Stimulated activated CD4-positive, alpha-beta T cell treated with anti-CD3 and anti-CD28 coated beads, Interleukin-12 subunit alpha, Interleukin-12 subunit beta, amount 100 ng/mL, for 4 hours (primary cell): ENCODE measurements at regions not wholly inside any gene's neighbourhood (a gene's known extent, or its start where the extent isn't known, plus 50 kb on each side); places are given as distances from the start of the nearest gene placed in this dataset.

Experiments
- DNase-seq: peaks from one replicate; pipeline ENCODE4 v3.0.0-alpha.2; 2020

DNA sequence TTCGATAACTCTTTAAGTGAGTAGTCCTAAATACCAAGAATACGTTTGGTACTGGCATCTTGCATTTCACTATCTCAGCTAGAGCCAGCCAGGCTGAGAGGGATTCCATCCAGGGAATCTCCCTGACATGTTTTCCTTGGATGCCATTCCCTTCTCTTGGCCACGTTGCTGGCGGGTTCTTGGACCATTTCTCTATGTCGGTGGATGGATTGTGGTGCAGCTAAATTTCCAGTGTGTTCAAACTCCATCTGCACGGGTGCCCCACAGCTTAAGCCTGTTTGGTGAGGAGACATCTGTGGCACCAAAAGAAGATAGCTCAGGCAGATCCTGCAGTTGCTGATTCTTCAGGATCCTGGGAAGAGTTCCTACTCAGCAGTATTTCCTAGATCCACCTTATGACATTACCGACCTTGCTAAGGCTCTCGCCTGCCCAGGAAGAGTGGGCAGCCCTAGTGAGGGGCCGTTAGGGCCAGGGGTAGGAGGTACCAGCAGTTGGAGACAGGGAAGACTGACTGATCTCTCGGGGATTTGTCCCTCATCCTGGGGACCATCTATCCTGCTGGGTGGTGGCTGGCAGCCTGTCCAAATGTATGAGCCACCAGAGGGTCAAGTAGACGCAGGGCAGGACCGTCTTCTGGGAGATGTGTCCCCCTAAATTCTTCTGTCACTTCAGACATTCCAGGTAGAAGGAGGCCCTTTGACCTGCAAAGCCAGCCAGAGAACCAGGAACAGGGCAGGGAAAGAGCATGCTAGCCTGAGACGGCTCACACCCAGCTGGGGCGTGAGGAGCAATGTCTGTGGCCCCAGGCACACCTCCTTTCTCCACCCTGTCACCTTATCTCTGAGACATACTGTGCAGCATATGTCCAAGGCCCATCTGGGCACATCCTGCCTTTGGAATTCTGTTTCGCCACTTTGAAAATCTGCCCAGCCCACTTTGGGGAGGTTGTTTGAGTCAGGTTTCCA lies 72.6 kb upstream of the CAPRIN2 start:
- no peak for DNase-seq

DNA sequence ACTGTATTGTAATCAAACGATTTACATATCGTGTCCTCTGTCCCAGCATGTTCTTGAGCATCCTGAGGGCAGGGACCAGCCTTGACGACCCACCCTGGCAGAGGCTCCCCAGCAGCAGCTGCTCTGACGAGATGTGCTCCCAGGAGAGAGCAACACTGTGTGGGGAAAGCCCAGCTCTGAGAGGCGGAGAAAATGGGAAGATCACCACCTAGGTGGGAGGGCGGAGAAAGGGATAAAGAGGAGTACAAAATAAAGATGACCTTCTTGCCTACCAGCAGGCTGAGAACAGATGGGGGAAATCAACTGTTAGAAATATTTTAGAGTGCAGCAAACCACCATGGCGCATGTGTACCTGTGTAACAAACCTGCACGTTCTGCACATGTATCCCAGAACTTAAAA lies 71.5 kb upstream of the CAPRIN2 start:
- no peak for DNase-seq

DNA sequence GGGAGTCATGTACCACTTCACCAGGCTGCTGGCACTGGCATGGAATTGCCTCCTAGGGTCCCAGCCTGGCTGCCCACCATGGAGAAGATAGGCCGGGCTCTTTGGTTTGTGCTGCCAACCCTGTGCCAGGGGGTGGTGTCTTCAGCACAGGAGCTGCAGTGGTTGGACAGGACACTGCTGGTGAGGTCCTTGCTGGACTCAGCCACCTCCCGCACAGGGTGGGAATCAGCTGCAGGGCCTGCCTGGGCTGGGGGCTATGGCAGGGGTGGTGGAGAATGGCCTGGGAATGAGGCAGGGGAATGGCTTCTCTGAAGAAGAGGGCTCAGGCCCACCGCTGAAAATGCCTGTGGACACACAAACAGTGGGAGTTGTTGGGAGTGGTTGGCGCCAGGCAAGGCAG lies 70.6 kb upstream of the CAPRIN2 start:
- DNase-seq, result no peak

DNA sequence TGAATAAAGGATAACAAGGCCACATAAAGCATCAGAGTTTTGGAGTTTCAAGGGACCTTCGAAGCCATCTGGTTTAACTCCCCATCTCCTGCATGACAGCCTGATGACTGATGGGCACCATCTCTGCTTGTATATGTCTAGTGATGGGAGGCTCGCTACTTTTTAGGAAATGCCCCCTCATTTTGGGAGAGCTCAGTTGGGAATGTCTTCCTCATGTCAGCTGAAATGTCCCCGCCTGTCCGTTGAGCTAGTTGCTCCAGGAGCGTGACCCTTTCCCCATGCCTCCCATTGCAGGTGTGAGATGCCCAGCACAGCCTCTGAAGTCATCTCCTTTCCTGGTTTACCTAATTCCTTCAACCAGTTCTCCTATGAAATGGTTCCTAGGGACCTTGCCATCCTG lies 69.6 kb upstream of the CAPRIN2 start:
- DNase-seq, result no peak

DNA sequence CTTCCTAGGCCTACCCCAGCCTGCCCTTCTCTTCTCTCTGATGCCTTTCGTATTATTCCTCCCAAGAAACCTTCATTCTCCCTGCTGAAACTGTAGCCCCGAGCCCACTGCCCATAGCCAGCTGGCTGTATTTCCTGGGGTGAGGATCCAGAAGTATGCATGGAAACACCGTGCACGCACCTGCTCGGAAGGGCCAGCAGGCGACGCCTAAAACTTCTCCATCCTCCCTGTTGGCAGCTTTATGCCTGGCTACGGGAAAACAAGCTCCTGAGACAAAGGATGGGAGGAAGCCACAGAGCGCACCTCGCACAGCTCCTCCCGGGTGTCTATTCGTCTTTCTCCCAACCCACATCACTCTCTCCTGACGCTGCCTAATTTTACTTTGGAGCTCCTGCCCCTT lies 69.0 kb upstream of the CAPRIN2 start:
- DNase-seq, result no peak

DNA sequence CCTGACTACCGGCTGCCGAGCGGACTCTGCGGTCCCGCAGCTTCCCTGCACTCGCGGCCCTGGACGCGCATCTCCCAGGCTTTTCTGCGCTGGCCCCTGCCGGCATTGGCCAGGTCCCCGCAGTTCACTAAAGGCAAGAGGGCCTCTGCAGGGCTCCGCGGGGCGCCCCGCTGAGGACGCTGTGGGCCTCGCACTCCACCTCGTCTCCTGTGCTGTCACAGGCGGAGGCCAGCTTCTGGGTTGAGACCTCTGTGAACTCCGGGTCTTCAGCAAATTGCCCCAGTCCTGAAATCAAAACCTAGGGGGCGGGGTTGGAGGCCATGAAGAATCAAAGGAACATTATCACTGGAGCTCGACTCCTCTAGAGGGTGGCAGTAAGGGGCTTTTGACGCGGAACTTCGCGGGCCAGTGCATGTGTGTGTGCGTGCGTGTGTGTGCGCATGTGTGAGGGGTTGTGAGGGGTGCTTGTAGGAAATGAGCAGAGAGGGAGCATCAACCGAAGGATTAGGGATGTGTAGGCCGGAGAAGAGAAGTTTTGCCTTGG lies 68.5 kb upstream of the CAPRIN2 start:
- DNase-seq, result peak; percentile 28

DNA sequence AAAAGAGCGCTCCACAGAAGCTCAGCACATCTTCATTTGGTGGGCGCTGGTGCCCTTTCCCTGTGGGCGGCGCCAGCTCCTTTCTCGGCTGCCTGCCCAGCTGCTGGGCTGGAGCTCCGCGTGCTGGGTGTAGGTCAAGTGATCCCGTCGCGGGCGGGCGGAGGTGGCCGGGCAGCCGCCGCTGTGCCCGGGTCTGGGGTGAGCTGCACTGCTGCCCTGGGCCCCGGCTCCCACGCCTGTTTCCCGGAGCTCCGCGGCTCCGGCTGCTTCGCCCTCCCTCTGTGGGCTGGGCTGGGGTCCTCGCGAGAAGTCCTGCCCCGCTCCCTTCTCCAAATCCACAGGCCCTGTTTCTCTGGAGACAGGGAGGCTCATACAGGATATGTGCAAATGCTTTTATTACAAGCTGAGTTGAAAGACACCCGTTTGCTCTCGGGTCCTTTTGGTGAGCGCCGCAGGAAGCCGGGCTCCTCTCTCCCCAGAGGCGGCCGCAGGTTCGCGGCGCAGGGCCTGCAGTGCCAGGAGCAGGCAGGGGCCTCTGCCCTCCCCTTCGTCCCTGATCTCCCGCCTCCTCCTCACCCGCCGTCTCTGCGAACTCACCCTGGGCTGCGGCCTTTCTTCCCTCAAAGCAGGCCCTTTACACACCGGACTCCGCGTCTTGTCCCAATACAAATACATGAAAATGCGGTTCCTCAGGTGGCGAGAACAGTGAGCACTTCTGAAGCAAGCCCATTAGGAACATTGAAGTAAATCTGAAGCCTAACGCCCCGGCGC lies 67.8 kb upstream of the CAPRIN2 start:
- DNase-seq, result peak; percentile 10

DNA sequence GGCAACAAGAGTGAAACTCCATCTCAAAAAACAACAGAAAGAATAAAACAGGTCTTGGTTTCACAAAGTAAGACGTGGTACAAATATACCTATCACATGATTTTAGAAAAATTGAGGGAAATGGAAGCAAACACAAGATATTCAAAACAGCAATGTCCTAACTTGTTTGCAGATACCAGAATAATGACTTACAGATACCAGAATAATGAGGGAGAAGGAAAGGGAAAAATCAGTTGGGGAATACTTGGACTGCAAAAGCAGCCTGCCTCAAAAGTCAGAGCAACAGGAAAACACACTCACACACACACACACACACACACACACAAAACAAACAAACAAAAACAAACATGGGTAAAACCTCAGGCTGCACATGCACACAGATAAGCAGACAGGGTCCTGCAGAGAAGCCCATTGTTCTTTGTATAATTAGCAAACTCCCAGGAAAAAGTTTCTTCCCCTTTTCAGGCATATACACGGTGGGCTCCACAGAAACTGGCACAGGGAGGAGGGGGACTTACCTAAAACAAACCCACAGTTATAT lies 65.7 kb upstream of the CAPRIN2 start:
- DNase-seq, result no peak

DNA sequence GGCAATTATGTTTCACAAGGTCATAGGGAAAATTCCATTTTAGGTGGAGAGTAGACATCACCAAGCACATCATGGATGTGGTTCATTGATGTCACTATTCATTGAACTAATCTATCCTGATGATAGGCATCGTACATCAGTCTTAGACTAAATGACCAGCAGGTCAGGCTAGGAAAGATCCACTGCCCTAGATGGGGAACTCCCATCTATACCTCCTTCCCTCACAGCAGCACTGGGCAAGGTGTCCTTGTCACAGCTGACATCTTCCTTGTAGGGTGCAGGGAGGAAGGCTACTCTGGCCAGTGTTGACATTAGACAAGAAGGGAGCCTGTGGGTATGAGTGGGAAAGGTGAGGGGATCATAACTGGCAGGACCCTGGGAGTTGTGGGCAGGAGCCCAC lies 63.8 kb upstream of the CAPRIN2 start:
- no peak for DNase-seq

DNA sequence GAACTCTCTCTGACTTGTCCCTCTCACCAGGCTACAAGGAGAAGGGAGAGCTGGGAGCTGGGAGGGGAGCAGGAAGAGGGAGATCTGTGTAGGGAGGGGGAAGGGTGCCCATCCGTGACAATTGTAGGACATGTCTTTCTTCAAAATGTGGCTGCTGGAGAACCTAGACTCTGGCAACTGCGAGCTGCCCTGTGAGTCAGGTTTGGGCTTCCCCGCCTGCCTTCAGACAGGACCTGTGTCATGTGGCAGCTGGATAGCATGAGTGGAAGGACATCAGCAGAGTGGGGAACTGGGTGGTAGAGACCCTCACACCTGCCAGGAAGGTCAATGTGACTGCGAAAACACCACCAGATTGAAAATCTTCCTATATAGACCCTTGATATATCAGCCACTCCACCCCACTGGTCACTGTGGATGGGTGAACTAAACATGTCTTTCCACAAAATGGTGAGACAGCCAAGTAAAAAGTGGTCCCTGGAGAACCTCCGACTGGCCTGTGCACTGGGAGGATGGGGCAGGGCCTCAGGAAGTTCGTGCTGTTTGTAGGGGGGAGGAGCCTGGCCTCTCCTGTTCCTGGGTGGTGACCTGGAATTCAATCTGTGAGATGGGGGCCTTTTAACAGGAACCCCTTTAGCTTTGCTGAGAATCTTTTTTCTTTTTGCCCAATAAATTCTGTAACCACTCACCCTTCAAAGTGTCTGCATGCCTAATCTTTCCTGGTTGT lies 62.2 kb upstream of the CAPRIN2 start:
- no peak for DNase-seq

DNA sequence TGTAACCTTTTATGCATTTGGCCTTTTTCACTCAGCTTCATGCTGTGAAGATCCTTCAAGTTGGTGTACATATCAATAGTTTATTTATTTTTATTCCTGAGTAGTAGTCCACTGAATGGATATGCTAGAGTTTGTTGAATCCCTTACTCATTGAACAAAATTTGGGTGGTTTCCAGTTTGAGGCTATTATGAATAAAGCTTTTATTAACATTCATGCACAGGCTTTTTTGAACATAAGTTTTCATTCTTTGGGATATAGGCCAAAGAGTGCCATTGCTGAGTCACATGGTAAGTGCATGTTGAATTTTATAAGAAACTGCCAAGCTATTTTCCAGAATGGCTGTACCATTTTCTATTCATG lies 59.5 kb upstream of the CAPRIN2 start:
- no peak for DNase-seq

DNA sequence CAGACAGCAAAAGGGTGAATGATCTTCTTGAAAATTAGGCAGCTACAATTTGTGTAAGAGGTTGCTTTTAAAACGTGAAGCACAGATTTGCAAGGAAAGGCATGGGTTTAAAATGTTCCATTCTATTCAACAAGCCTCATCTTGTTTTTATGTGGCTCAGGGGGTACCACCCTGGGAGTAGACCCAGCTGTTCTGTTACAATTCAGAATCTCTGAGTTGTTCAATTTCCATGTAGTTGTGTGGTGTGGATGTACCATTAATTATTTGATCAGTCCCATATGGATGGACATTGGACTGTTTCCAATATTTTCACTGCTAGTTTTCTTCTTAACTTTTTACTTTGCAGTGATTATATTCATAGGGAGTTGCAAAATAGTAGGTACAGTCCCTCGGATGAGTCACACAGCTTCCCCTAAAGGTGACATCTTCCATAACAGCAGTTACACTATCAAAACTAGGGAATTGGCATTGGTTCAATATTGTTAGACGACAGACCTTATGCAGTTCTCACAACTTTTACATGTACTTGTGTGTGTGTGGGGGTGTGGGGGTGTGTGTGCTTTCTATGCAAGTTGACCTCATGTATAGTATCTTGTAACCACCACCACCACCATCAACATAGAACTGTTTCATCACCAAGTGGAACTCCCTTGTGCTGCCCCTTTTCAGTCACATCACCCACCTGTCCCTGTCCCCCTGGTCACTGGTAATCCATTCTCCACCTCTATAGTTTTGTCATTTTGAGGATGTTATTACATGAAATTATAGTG lies 59.0 kb upstream of the CAPRIN2 start:
- DNase-seq, result no peak

DNA sequence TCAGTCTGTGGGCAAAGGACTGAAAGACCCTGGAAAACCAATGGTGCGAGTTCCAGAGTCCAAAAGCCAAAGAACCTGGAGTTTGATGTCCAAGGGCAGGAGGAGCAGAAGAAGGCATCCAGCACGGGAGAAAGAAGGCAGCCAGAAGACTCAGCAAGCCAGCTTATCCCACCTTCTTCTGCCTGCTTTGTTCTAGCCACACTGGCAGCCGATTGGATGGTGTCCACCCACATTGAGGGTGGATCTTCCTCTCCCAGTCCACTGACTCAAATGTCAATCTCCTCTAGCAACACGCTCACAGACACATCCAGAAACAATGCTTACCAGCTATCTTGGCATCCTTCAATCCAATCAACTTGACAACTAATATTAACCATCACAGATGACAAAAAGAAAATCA lies 57.2 kb upstream of the CAPRIN2 start:
- no peak for DNase-seq

DNA sequence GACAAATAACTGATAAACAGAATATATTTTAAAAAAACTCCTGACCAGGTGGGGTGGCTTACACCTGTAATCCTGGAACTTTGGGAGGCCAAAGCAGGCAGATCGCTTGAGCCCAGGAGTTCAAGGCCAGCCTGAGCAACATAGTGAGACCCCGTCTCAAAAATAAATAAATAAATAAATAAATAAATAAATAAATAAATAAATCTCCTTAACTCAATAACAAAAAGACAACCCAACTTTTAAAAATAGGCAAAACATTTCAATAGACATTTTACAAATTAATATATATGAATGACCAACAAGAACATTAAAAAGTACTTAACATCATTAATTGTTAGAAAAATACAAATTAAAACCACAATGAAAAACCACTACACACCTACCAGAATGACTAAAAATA lies 56.2 kb upstream of the CAPRIN2 start:
- DNase-seq, result no peak

DNA sequence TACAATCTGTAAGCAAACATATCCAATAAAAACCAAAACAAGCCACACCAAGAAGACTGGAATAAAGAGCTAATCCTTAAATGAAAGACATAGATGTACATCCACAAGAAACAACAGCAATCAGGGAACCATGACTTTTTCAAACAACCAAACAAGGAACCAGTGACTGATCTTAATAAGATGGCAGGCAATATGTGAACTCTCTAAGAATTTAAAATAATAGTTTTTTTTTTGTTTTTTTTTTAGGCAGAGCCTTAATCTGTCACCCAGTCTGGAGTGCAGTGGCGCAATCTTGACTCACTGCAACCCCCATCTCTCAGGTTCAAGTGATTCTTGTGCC lies 52.9 kb upstream of the CAPRIN2 start:
- DNase-seq, result no peak

DNA sequence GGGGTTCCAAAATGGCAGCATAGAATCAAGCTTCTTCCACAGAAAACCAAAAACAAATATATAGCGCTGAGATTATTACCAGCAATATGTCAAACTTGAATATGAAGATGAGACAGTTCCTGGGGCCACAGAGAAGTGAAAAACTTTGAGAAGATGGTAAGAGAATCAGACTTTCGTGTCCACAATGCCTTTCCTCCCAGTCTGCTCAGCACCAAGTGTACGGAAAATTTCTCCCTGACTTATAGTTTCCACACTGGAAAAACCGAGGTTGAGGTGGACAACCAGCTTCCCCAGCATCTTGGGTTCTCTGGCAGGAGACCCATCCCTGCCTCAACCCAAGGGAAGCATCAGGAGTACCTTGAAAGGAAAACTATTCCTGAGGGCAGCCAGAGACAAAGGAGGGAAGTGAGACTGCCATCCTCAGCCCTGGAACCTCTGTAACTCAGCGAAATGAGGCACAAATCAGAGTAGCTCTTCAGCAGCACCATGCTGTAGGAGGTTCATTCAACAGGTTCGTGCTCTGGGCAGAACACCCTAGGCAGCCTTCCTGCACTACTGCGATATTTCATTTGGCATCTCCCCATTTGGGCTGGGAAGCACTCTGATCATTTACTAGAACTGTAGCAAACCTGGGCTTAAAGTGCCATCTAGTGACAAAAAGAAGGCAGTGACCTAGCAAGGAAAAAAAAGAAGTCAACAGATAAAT lies 52.4 kb upstream of the CAPRIN2 start:
- no peak for DNase-seq

DNA sequence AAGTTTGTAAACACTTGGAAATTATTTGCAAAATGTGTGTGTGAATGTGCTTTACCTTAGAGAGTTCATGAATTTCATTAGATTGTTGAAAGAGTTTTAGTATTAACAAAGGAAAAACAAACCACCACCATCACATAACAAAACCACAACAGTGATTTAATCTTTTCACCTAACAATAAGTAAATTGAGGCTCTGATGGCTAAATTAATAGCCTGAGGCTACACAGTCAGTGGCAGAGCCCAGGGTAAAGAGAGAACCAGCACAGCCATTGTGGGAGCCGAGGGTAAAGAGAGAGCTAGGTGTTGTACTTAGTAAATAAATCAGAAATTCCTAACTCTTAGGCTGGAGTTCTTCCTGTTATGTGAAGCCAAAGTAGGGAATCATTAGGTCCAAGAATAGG lies 51.2 kb upstream of the CAPRIN2 start:
- no peak for DNase-seq
